Neural progenitor cell (in vitro differentiated cells): ENCODE measurements at regions not wholly inside any gene's neighbourhood (a gene's known extent, or its start where the extent isn't known, plus 50 kb on each side); places are given as distances from the start of the nearest gene placed in this dataset.

ENCODE experiments used
- EZH2 ChIP-seq: fragments of 200-600 bp; sonication (generic); IDR thresholded peaks from 2 replicates; pipeline ENCODE4 v1.6.1; 2017; ENCODE audit warnings: antibody characterized with exemption, mild to moderate bottlenecking, moderate library complexity
- EZH2phosphoT487 ChIP-seq: fragments of 200-600 bp; sonication (generic); IDR thresholded peaks from 2 replicates; pipeline ENCODE4 v1.6.1; 2017; ENCODE audit warnings: antibody characterized with exemption
- TF ChIP-seq, protein P1 (sequence below): fragments of 200-600 bp; sonication (generic); IDR thresholded peaks from 2 replicates; pipeline ENCODE4 v1.5.1; 2017; ENCODE audit warnings: antibody characterized with exemption, mild to moderate bottlenecking

DNA sequence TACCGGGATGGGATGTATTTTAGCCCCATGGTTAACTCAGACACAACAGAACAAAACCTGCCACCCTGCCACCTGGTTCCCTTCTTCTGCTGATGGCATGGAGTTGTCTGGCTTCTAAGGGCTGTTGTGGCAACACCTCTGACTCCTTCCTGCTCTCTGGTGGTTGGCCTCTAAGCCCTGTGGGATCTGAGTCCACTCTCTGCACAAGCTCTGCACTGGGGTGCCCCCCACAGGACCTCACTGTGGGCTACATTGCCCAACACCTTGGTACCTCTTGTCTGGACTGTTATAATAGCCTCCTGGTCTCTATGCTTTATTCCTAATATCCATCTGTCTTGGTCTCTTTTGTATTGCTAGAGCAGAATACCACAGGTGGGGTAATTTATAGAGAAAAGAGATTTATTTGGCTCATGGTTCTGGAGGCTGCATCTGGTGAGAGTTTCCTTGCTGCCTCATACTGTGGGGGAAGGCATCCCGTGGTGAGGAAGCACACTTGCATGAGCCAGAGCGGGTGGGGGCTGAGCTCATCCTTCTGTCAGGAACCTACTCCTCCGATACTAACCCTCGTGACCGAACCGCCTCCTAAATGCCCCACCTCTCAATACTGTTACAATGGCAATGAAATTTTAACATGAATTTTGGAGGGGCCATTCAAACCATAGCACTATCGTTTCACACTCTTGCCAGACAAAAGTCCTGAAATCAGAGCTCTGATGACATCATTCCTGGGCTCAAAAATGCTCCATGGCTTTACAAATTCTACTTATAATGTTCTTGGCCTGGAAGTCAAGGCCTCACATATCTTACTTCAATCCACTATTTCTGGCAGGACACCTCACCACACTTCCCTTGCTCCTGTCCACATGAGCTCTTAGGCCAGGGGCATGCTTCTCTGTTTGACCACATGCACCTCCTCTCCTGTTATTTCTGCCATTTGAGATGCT lies 127.2 kb downstream of the PAX1 start:
- TF ChIP-seq, protein P1, sequence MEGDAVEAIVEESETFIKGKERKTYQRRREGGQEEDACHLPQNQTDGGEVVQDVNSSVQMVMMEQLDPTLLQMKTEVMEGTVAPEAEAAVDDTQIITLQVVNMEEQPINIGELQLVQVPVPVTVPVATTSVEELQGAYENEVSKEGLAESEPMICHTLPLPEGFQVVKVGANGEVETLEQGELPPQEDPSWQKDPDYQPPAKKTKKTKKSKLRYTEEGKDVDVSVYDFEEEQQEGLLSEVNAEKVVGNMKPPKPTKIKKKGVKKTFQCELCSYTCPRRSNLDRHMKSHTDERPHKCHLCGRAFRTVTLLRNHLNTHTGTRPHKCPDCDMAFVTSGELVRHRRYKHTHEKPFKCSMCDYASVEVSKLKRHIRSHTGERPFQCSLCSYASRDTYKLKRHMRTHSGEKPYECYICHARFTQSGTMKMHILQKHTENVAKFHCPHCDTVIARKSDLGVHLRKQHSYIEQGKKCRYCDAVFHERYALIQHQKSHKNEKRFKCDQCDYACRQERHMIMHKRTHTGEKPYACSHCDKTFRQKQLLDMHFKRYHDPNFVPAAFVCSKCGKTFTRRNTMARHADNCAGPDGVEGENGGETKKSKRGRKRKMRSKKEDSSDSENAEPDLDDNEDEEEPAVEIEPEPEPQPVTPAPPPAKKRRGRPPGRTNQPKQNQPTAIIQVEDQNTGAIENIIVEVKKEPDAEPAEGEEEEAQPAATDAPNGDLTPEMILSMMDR: no peak
- TF ChIP-seq EZH2phosphoT487: no peak
- no peak for TF ChIP-seq EZH2
